ENCODE measurements at regions not wholly inside any gene's neighbourhood (a gene's known extent, or its start where the extent isn't known, plus 50 kb on each side); places are given as distances from the start of the nearest gene placed in this dataset.
"Not testable (repeated sequence)": the region's sequence is repeated elsewhere in the genome, so short reads cannot be mapped to it uniquely, and the experiment has no call there.

GRCh38 chr5:84869675-84870074 lies 485.0 kb upstream of the EDIL3 start:
- DNase-seq (ENCODE audit: low spot score) (no peak), ATAC-seq (ENCODE audit: low read depth) (peak; percentile 55; the same call in 1 of the 3 replicates)
- no peak for TF ChIP-seq CTCF (IDR thresholded peaks at IDR 0.05; ENCODE audit: poor library complexity, severe bottlenecking)
- no peak overlapping the region for H3K4me3 ChIP-seq (ENCODE audit: severe bottlenecking)
- no peaks in the 10 kb centered on the region for H3K9me3 ChIP-seq (ENCODE audit: severe bottlenecking)
- H3K27me3 ChIP-seq (ENCODE audit: insufficient read depth, poor library complexity, severe bottlenecking) = no peaks in the 10 kb centered on the region
- H3K36me3 ChIP-seq (ENCODE audit: low read depth) = no peaks in the 10 kb centered on the region
- H3K4me1 ChIP-seq (ENCODE audit: insufficient read depth, poor library complexity, severe bottlenecking) = no peaks in the 10 kb centered on the region
- no peak overlapping the region for H3K27ac ChIP-seq (ENCODE audit: poor library complexity, severe bottlenecking)

GRCh38 chr5:84863936-84864335 lies 479.3 kb upstream of the EDIL3 start:
- not testable (repeated sequence) for ATAC-seq (ENCODE audit: low read depth); H3K4me1 ChIP-seq (ENCODE audit: insufficient read depth, poor library complexity, severe bottlenecking); H3K4me3 ChIP-seq (ENCODE audit: severe bottlenecking); DNase-seq (ENCODE audit: low spot score); H3K27ac ChIP-seq (ENCODE audit: poor library complexity, severe bottlenecking); H3K9me3 ChIP-seq (ENCODE audit: severe bottlenecking); H3K27me3 ChIP-seq (ENCODE audit: insufficient read depth, poor library complexity, severe bottlenecking); H3K36me3 ChIP-seq (ENCODE audit: low read depth)

GRCh38 chr5:84863020-84863419 lies 478.3 kb upstream of the EDIL3 start:
- no peak for ATAC-seq (ENCODE audit: low read depth)

GRCh38 chr5:84862132-84862531 lies 477.5 kb upstream of the EDIL3 start:
- no peak for TF ChIP-seq CTCF (IDR thresholded peaks at IDR 0.05; ENCODE audit: poor library complexity, severe bottlenecking)
- no peak for DNase-seq (ENCODE audit: low spot score)
- Histone ChIP-seq H3K4me3 (ENCODE audit: severe bottlenecking) (no peak overlapping the region), H3K27ac (ENCODE audit: poor library complexity, severe bottlenecking) (no peak overlapping the region), H3K27me3 (ENCODE audit: insufficient read depth, poor library complexity, severe bottlenecking) (peaks cover 7% of the 10 kb centered on the region), H3K4me1 (ENCODE audit: insufficient read depth, poor library complexity, severe bottlenecking) (no peaks in the 10 kb centered on the region), H3K9me3 (ENCODE audit: severe bottlenecking) (no peaks in the 10 kb centered on the region), H3K36me3 (ENCODE audit: low read depth) (no peaks in the 10 kb centered on the region)
- ATAC-seq (ENCODE audit: low read depth) = no peak

More at GRCh38 chr5:84863020-84863419, 478.3 kb upstream of the EDIL3 start:
- Histone ChIP-seq H3K4me1 (ENCODE audit: insufficient read depth, poor library complexity, severe bottlenecking) (no peaks in the 10 kb centered on the region), H3K27me3 (ENCODE audit: insufficient read depth, poor library complexity, severe bottlenecking) (peaks cover 7% of the 10 kb centered on the region), H3K27ac (ENCODE audit: poor library complexity, severe bottlenecking) (no peak overlapping the region), H3K9me3 (ENCODE audit: severe bottlenecking) (no peaks in the 10 kb centered on the region), H3K4me3 (ENCODE audit: severe bottlenecking) (no peak overlapping the region), H3K36me3 (ENCODE audit: low read depth) (no peaks in the 10 kb centered on the region)
- no peak for TF ChIP-seq CTCF (IDR thresholded peaks at IDR 0.05; ENCODE audit: poor library complexity, severe bottlenecking)
- DNase-seq (ENCODE audit: low spot score) = no peak

GRCh38 chr5:84861306-84861705 lies 476.6 kb upstream of the EDIL3 start:
- no peak overlapping the region for H3K4me3 ChIP-seq (ENCODE audit: severe bottlenecking)
- no peaks in the 10 kb centered on the region for H3K9me3 ChIP-seq (ENCODE audit: severe bottlenecking)
- no peak for TF ChIP-seq CTCF (IDR thresholded peaks at IDR 0.05; ENCODE audit: poor library complexity, severe bottlenecking)
- H3K27me3 ChIP-seq (ENCODE audit: insufficient read depth, poor library complexity, severe bottlenecking) = peaks cover 7% of the 10 kb centered on the region
- H3K36me3 ChIP-seq (ENCODE audit: low read depth) = no peaks in the 10 kb centered on the region
- DNase-seq (ENCODE audit: low spot score) = no peak
- no peak for ATAC-seq (ENCODE audit: low read depth)
- H3K27ac ChIP-seq (ENCODE audit: poor library complexity, severe bottlenecking) = no peak overlapping the region
- H3K4me1 ChIP-seq (ENCODE audit: insufficient read depth, poor library complexity, severe bottlenecking) = no peaks in the 10 kb centered on the region
